Right lung (tissue), 2 donors: ENCODE measurements at regions not wholly inside any gene's neighbourhood (a gene's known extent, or its start where the extent isn't known, plus 50 kb on each side); places are given as distances from the start of the nearest gene placed in this dataset.

Experiments
- DNase-seq, 2 donors: peaks; one replicate each; pipeline ENCODE4 v3.0.0-alpha.2; 2013

GRCh38 chr17:6940186-6940649 is 55.6 kb upstream of the ALOX12 start:
- DNase-seq = no peak

DNA sequence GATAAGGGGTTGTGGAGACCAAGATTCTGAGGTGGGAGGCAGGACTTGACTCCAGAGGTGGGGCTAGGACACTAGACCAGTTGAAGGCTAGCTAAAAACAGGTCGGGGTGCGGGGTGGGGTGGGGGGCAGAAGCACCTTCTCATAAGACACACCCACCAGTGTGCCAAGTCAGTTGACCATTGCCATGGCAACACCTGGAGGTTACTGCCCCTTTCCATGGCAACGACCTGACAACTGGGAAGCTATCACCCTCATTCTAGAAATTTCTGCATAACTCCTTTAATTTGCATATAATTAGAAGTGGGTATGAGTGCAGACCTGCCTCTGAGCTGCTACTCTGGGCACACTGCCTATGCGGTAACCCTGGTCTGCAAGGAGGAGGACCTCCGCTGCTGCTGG is 53.9 kb upstream of the ALOX12 start:
- no peak for DNase-seq

DNA sequence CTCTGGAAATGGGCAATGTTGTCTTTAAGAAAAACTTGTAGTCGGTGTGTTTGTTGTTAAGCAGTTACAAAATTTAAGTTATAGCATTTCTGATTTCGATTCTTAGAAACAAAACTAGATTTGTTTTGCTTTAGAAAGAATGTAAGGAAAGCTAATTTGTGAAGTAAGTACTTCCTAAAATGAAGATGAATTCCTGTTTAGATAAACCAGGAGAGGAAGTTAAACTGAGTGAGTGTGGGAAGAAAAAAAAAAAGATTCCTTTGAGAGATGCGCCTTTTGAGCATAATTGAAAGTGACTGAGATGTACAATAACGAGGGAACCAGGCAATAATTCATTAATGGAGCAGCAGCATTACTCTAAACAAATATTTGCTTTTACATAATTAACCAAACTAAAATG is 52.4 kb upstream of the ALOX12 start:
- DNase-seq = no peak
